Cerebellar nuclear complex (tissue), 1 donor: ENCODE measurements at regions not wholly inside any gene's neighbourhood (a gene's known extent, or its start where the extent isn't known, plus 50 kb on each side); places are given as distances from the start of the nearest gene placed in this dataset.
"Not testable (repeated sequence)": the region's sequence is repeated elsewhere in the genome, so short reads cannot be mapped to it uniquely, and the experiment has no call there.

Source experiments
- DNase-seq, 2 experiments: peaks; one replicate each; lab custom pipeline; 2025; lab: John Stamatoyannopoulos, UW

GRCh38 chr9:74092491-74092834, 404.7 kb upstream of the RORB start:
- no peak for DNase-seq

GRCh38 chr9:74094037-74094436, 403.1 kb upstream of the RORB start:
- DNase-seq = not testable (repeated sequence)

- no peak for DNase-seq
Observed at GRCh38 chr9:74094766-74095165, 402.4 kb upstream of the RORB start.

GRCh38 chr9:74095925-74096324, 401.2 kb upstream of the RORB start:
- DNase-seq = no peak

- no peak for DNase-seq
Observed at GRCh38 chr9:74096420-74096819, 400.7 kb upstream of the RORB start.

- DNase-seq = no peak
Observed at GRCh38 chr9:74100042-74100441, 397.1 kb upstream of the RORB start.

GRCh38 chr9:74102148-74102547, 395.0 kb upstream of the RORB start:
- not testable (repeated sequence) for DNase-seq

GRCh38 chr9:74102702-74103101, 394.4 kb upstream of the RORB start:
- DNase-seq = no peak

- no peak for DNase-seq
Observed at GRCh38 chr9:74107692-74108091, 389.4 kb upstream of the RORB start.

GRCh38 chr9:74115976-74116375, 381.2 kb upstream of the RORB start:
- DNase-seq = no peak

- DNase-seq = no peak
Observed at GRCh38 chr9:74117151-74117550, 380.0 kb upstream of the RORB start.

- no peak for DNase-seq
Observed at GRCh38 chr9:74117731-74118130, 379.4 kb upstream of the RORB start.

GRCh38 chr9:74120061-74120460, 377.1 kb upstream of the RORB start:
- no peak for DNase-seq

- DNase-seq = no peak
Observed at GRCh38 chr9:74120470-74120869, 376.7 kb upstream of the RORB start.

- DNase-seq = no peak
Observed at GRCh38 chr9:74122216-74122615, 374.9 kb upstream of the RORB start.

GRCh38 chr9:74122661-74123060, 374.5 kb upstream of the RORB start:
- no peak for DNase-seq

GRCh38 chr9:74125941-74126340, 371.2 kb upstream of the RORB start:
- DNase-seq = no peak

GRCh38 chr9:74132986-74133385, 364.1 kb upstream of the RORB start:
- DNase-seq = no peak

- no peak for DNase-seq
Observed at GRCh38 chr9:74133921-74134320, 363.2 kb upstream of the RORB start.

- no peak for DNase-seq
Observed at GRCh38 chr9:74138182-74138581, 359.0 kb upstream of the RORB start.

- no peak for DNase-seq
Observed at GRCh38 chr9:74140141-74140540, 357.0 kb upstream of the RORB start.

- DNase-seq = no peak
Observed at GRCh38 chr9:74147906-74148305, 349.2 kb upstream of the RORB start.

GRCh38 chr9:74172874-74173273, 324.3 kb upstream of the RORB start:
- no peak for DNase-seq

GRCh38 chr9:74173284-74173683, 323.9 kb upstream of the RORB start:
- no peak for DNase-seq

- not testable (repeated sequence) for DNase-seq
Observed at GRCh38 chr9:74197771-74198170, 299.4 kb upstream of the RORB start.
